ENCODE measurements at regions not wholly inside any gene's neighbourhood (a gene's known extent, or its start where the extent isn't known, plus 50 kb on each side); places are given as distances from the start of the nearest gene placed in this dataset.

DNA sequence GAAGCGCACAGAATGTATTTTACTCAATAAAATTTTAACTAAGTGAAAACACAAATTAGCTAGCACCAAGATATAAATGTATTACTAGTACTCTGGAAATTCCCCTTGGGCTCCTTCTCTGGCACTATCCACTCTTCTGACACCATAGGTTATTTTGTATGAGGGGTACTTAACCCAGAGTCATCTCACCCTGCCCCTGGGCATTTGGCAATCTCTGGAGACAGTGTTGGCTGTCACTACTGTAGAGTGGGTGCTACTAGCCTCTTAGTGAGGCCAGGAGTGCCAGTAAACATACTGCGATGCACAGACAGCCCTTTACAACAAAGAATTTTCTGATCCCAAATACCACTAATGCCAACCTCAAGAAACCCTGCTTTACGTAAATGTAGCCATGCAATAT lies 246.3 kb upstream of the KBTBD8 start:
- H3K4me3 Mint-ChIP-seq, result no peak overlapping the region

DNA sequence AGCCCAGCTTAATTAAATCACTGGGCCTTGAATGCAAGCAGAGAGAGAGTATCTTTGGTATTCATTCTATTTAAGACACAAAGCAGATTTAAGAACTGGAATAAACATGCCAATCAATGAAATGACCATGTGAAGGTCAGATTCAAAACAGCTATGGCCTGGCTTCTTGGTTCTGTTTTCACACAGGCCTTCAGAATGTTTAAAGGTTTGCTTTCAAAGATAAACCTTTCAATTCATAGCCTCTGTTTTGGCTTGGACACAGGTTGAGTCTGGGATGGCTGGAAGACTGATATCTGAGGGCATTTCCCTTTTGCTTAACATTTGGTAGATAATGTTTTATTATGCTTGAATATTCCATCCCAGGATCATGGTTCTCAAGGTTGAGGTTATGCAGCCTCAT lies 244.4 kb upstream of the KBTBD8 start:
- H3K4me3 Mint-ChIP-seq, result no peak overlapping the region
- peaks cover 4% of the 10 kb centered on the region for H3K27me3 Mint-ChIP-seq
- H3K4me1 Mint-ChIP-seq (ENCODE audit: low read depth), result no peaks in the 10 kb centered on the region
- POLR2A ChIA-PET, result no interaction called here
- no peak for DNase-seq
- TF ChIP-seq, protein P1, sequence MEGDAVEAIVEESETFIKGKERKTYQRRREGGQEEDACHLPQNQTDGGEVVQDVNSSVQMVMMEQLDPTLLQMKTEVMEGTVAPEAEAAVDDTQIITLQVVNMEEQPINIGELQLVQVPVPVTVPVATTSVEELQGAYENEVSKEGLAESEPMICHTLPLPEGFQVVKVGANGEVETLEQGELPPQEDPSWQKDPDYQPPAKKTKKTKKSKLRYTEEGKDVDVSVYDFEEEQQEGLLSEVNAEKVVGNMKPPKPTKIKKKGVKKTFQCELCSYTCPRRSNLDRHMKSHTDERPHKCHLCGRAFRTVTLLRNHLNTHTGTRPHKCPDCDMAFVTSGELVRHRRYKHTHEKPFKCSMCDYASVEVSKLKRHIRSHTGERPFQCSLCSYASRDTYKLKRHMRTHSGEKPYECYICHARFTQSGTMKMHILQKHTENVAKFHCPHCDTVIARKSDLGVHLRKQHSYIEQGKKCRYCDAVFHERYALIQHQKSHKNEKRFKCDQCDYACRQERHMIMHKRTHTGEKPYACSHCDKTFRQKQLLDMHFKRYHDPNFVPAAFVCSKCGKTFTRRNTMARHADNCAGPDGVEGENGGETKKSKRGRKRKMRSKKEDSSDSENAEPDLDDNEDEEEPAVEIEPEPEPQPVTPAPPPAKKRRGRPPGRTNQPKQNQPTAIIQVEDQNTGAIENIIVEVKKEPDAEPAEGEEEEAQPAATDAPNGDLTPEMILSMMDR (IDR thresholded peaks at IDR 0.05), result no peak
- CTCF ChIA-PET, result interaction anchor here (0.8 kb wide), 1 partner anchor 10 kb away, joined by 3 read pairs; no protein-coding TSS in a partner anchor
- no peak for ATAC-seq
- H3K9me3 Mint-ChIP-seq, result no peaks in the 10 kb centered on the region
- intact Hi-C loops (cut with micrococcal nuclease), result no loop called here
- H3K27ac Mint-ChIP-seq, result no peak overlapping the region
- no peaks in the 10 kb centered on the region for H3K36me3 Mint-ChIP-seq (ENCODE audit: low read depth)

More for the DNA sequence above, 246.3 kb upstream of the KBTBD8 start:
- peaks cover 4% of the 10 kb centered on the region for H3K27me3 Mint-ChIP-seq
- no peaks in the 10 kb centered on the region for H3K36me3 Mint-ChIP-seq (ENCODE audit: low read depth)
- TF ChIP-seq, protein P1 (IDR thresholded peaks at IDR 0.05), result no peak
- CTCF ChIA-PET, result interaction anchor here (0.6 kb wide), 1 partner anchor 199 kb away, joined by 3 read pairs; no protein-coding TSS in a partner anchor
- ATAC-seq, result no peak
- intact Hi-C loops (cut with micrococcal nuclease), result no loop called here
- H3K9me3 Mint-ChIP-seq, result no peaks in the 10 kb centered on the region
- no peak overlapping the region for H3K27ac Mint-ChIP-seq
- POLR2A ChIA-PET, result no interaction called here
- no peak for DNase-seq
- no peaks in the 10 kb centered on the region for H3K4me1 Mint-ChIP-seq (ENCODE audit: low read depth)

GRCh38 chr3:66754613-66755012 lies 243.5 kb upstream of the KBTBD8 start:
- intact Hi-C loops (cut with micrococcal nuclease), result no loop called here
- CTCF ChIA-PET, result interaction anchor here (0.8 kb wide), 1 partner anchor 10 kb away, joined by 3 read pairs; no protein-coding TSS in a partner anchor
- Mint-ChIP-seq H3K4me3 (no peak overlapping the region), H3K36me3 (ENCODE audit: low read depth) (no peaks in the 10 kb centered on the region), H3K4me1 (ENCODE audit: low read depth) (no peaks in the 10 kb centered on the region), H3K27me3 (peaks cover 4% of the 10 kb centered on the region), H3K9me3 (no peaks in the 10 kb centered on the region), H3K27ac (no peak overlapping the region)
- POLR2A ChIA-PET, result no interaction called here
- TF ChIP-seq, protein P1 (IDR thresholded peaks at IDR 0.05), result no peak
- DNase-seq (no peak), ATAC-seq (no peak)

DNA sequence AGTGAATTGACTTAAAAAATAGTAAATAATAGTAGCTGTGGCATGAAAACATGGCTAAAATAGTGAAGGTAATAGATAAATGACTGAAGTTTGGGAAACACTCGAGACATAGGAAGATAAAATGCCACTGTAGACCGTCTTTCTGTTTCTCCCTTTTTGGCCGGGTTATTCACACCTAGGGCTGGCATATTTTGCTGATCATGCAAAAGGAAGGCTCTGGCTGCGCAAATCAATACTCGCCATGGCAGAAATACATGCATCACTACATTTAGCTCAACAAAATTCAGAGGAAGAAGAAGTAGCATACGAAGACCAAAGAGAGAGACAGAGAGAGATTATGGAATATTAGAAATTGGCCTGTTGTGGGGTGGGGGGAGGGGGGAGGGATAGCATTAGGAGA lies 242.2 kb upstream of the KBTBD8 start:
- Mint-ChIP-seq H3K36me3 (ENCODE audit: low read depth) (no peaks in the 10 kb centered on the region), H3K27me3 (no peaks in the 10 kb centered on the region), H3K4me1 (ENCODE audit: low read depth) (no peaks in the 10 kb centered on the region), H3K27ac (no peak overlapping the region), H3K4me3 (no peak overlapping the region), H3K9me3 (no peaks in the 10 kb centered on the region)
- POLR2A ChIA-PET, result interaction anchor here (1.1 kb wide), 1 partner anchor 13 kb away, joined by 3 read pairs; no protein-coding TSS in a partner anchor
- TF ChIP-seq, protein P1 (IDR thresholded peaks at IDR 0.05), result no peak
- ATAC-seq, result no peak
- CTCF ChIA-PET, result no interaction called here
- intact Hi-C loops (cut with micrococcal nuclease), result no loop called here
- DNase-seq, result no peak

DNA sequence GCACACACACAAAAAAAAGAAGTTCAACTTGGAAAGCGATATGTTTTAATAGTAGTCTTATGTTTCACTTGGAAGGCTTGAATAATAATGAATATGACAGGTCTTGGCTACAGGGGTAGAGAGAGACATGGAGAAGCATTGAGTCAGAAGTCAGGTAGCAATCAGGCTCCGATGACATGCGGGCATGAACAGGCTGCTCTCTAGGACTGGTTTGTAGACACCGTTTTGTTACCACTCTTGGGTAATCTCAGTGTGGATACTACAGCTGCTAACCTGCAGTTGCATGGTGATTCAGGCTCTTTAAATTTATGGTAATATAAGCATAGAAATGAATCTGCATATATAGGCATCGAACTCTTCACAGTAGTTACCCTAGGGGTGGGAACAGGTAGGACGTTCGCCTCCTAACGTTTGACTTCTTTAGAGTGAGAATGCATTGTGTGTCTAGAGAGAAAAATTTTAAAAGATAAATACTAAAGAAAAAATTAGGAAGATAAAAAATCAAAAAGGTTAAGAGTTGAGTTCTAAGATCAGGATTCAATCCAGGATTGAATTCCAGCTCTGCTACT lies 241.6 kb upstream of the KBTBD8 start:
- Mint-ChIP-seq H3K36me3 (ENCODE audit: low read depth) (no peaks in the 10 kb centered on the region), H3K27me3 (no peaks in the 10 kb centered on the region), H3K9me3 (no peaks in the 10 kb centered on the region), H3K4me3 (no peak overlapping the region), H3K27ac (no peak overlapping the region), H3K4me1 (ENCODE audit: low read depth) (no peaks in the 10 kb centered on the region)
- POLR2A ChIA-PET, result no interaction called here
- intact Hi-C loops (cut with micrococcal nuclease), result no loop called here
- CTCF ChIA-PET, result no interaction called here
- no peak for DNase-seq
- TF ChIP-seq, protein P1 (IDR thresholded peaks at IDR 0.05), result no peak
- no peak for ATAC-seq

Data from activated CD8-positive, alpha-beta T cell treated with anti-CD3 and anti-CD28 coated beads for 36 hours (primary cell).